Ishikawa (cell line): ENCODE measurements at regions not wholly inside any gene's neighbourhood (a gene's known extent, or its start where the extent isn't known, plus 50 kb on each side); places are given as distances from the start of the nearest gene placed in this dataset.

Experiments
- CEBPB ChIP-seq: IDR thresholded peaks from 2 replicates; pipeline ENCODE4 v1.6.1; 2012
- MAX ChIP-seq: IDR thresholded peaks from 2 replicates; pipeline ENCODE4 v1.6.1; 2012
- TAF1 ChIP-seq: IDR thresholded peaks from 2 replicates; pipeline ENCODE4 v1.6.1; 2012; ENCODE audit warnings: low read depth, mild to moderate bottlenecking
- TEAD4 ChIP-seq: IDR thresholded peaks from 2 replicates; pipeline ENCODE4 v1.6.1; 2012
- USF1 ChIP-seq: IDR thresholded peaks from 2 replicates; pipeline ENCODE4 v1.6.1; 2012

- no peak for TF ChIP-seq CEBPB
- TF ChIP-seq MAX = no peak
- no peak for TF ChIP-seq TEAD4
- TF ChIP-seq TAF1 = no peak
- no peak for TF ChIP-seq USF1
Observed at GRCh38 chr1:96349896-96350295, 371.7 kb upstream of the PTBP2 start.
